Thyroid gland (tissue), 4 donors: ENCODE measurements at regions not wholly inside any gene's neighbourhood (a gene's known extent, or its start where the extent isn't known, plus 50 kb on each side); places are given as distances from the start of the nearest gene placed in this dataset.

ENCODE experiments used
- DNase-seq, 2 donors: peaks; one replicate each; pipeline ENCODE4 v3.0.0-alpha.2; 2019
- H3K27ac ChIP-seq, 3 donors: fragments of 200-600 bp; sonication (generic); 1 replicate in 2 of 3; 2 replicates in 1 of 3; pipeline ENCODE4 v1.5.1; 2016 to 2019; ENCODE audit warnings: mild to moderate bottlenecking in 1 of 3, moderate library complexity in 1 of 3
- H3K27me3 ChIP-seq: fragments of 200-600 bp; sonication (generic); one replicate; pipeline ENCODE4 v1.5.1; 2019
- H3K36me3 ChIP-seq, 2 donors: fragments of 200-600 bp; sonication (generic); one replicate each; pipeline ENCODE4 v1.5.1; 2016 to 2019
- H3K4me1 ChIP-seq, 2 donors: fragments of 200-600 bp; sonication (generic); one replicate each; pipeline ENCODE4 v1.5.1; 2017 to 2019
- H3K4me3 ChIP-seq, 3 donors: fragments of 200-600 bp; sonication (generic); replicated peaks in 1 of 3; 1 replicate in 2 of 3; 2 replicates in 1 of 3; pipeline ENCODE4 v1.5.1; 2016; ENCODE audit warnings: mild to moderate bottlenecking in 1 of 3
- H3K9me3 ChIP-seq: fragments of 200-600 bp; sonication (generic); one replicate; pipeline ENCODE4 v1.5.1; 2017
- CTCF ChIP-seq, 6 experiments: fragments of 200-600 bp in 3 of 6; fragments of 450-650 bp in 3 of 6; sonication (generic) in 3 of 6; IDR thresholded peaks; one replicate each; pipeline ENCODE4 v1.5.1; 2016 to 2019; ENCODE audit warnings: antibody characterized with exemption in 6 of 6, mild to moderate bottlenecking in 2 of 6, inconsistent platforms in 1 of 6, moderate library complexity in 1 of 6
- POLR2A ChIP-seq, 2 donors: fragments of 450-650 bp; IDR thresholded peaks; one replicate each; pipeline ENCODE4 v1.6.1; 2017; ENCODE audit warnings: antibody characterized with exemption in 2 of 2, mild to moderate bottlenecking in 2 of 2, moderate library complexity in 1 of 2
- WGBS, 2 donors: methylation state at CpG; one replicate each; pipeline ENCODE4 v1.1.5; 2017; 5-methylcytosine and 5-hydroxymethylcytosine counted together
- intact Hi-C: fragments of 100-400 bp; cut with DNase I; formaldehyde crosslinking; loops from one replicate; pipeline ENCODE4 v1.15.1; 2023

GRCh38 chr3:139281522-139282196, 62.2 kb upstream of the MRPS22 start:
- DNase-seq, result no peak
- H3K27me3 ChIP-seq, result no peaks in the 10 kb centered on the region
- H3K4me3 ChIP-seq, result no peak overlapping the region
- TF ChIP-seq CTCF (IDR thresholded peaks at IDR 0.05), result no peak
- TF ChIP-seq POLR2A (IDR thresholded peaks at IDR 0.05), result no peak
- peaks cover 7 to 8% of the 10 kb centered on the region in 2 donors for H3K4me1 ChIP-seq
- no peak overlapping the region for H3K27ac ChIP-seq
- intact Hi-C loops, result no loop called here
- H3K36me3 ChIP-seq, result no peaks in the 10 kb centered on the region
- H3K9me3 ChIP-seq, result no peaks in the 10 kb centered on the region
- WGBS, 2 donors, result 78 to 84% methylated on average over 16 of the region's 16 CpGs

- WGBS, 2 donors, result 90 to 97% methylated on average over 3 to 4 of the region's 4 CpGs
- H3K9me3 ChIP-seq, result no peaks in the 10 kb centered on the region
- no peak for DNase-seq
- H3K27me3 ChIP-seq, result no peaks in the 10 kb centered on the region
- H3K4me3 ChIP-seq, result no peak overlapping the region
- H3K36me3 ChIP-seq, result no peaks in the 10 kb centered on the region
- H3K27ac ChIP-seq, result no peak overlapping the region
- H3K4me1 ChIP-seq, result peaks cover 15 to 23% of the 10 kb centered on the region in 2 donors
- TF ChIP-seq CTCF (IDR thresholded peaks at IDR 0.05) (no peak), POLR2A (IDR thresholded peaks at IDR 0.05) (no peak)
- intact Hi-C loops, result no loop called here
Measured at GRCh38 chr3:139283301-139283700, 60.5 kb upstream of the MRPS22 start.

- H3K9me3 ChIP-seq, result no peaks in the 10 kb centered on the region
- intact Hi-C loops, result no loop called here
- DNase-seq, result no peak
- H3K36me3 ChIP-seq, result no peaks in the 10 kb centered on the region
- peaks cover 15 to 25% of the 10 kb centered on the region in 2 donors for H3K4me1 ChIP-seq
- H3K4me3 ChIP-seq, result no peak overlapping the region
- H3K27me3 ChIP-seq, result no peaks in the 10 kb centered on the region
- 92 to 97% methylated on average over 3 of the region's 4 CpGs for WGBS, 2 donors
- H3K27ac ChIP-seq, result no peak overlapping the region
- TF ChIP-seq POLR2A (IDR thresholded peaks at IDR 0.05) (no peak), CTCF (IDR thresholded peaks at IDR 0.05) (no peak)
Measured at GRCh38 chr3:139284221-139284620, 59.6 kb upstream of the MRPS22 start.

- intact Hi-C loops, result no loop called here
- Histone ChIP-seq H3K27ac (no peak overlapping the region), H3K4me3 (no peak overlapping the region), H3K36me3 (no peaks in the 10 kb centered on the region), H3K4me1 (peaks cover 15 to 25% of the 10 kb centered on the region in 2 donors), H3K27me3 (no peaks in the 10 kb centered on the region), H3K9me3 (no peaks in the 10 kb centered on the region)
- 50 to 56% methylated on average over 2 of the region's 2 CpGs for WGBS, 2 donors
- TF ChIP-seq POLR2A (IDR thresholded peaks at IDR 0.05), result no peak
- no peak for TF ChIP-seq CTCF (IDR thresholded peaks at IDR 0.05)
- DNase-seq, result no peak
Measured at GRCh38 chr3:139285691-139286090, 58.1 kb upstream of the MRPS22 start.

DNA sequence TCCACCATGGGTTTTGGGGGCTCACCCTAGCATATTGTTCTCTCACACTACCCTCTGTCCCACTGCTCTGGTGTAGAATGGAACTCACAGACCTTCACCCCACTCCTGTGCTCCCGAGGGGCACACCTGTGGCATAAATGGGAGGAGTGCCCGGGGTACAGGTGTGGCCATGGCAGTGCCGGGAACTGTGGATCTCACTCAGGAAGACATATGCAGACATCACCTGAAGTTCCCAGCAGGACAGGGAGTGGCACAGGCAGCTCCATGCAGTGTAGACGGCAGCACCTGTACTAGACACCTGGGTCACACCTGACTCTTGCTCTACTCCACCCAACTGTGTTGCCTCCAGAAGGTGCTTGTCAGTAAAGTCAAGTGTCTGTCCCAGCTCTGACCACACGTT, 57.6 kb upstream of the MRPS22 start:
- TF ChIP-seq CTCF (IDR thresholded peaks at IDR 0.05) (no peak), POLR2A (IDR thresholded peaks at IDR 0.05) (no peak)
- Histone ChIP-seq H3K4me1 (peaks cover 15 to 25% of the 10 kb centered on the region in 2 donors), H3K4me3 (no peak overlapping the region), H3K9me3 (no peaks in the 10 kb centered on the region), H3K36me3 (no peaks in the 10 kb centered on the region), H3K27me3 (no peaks in the 10 kb centered on the region), H3K27ac (no peak overlapping the region)
- 59 to 62% methylated on average over 5 of the region's 5 CpGs for WGBS, 2 donors
- DNase-seq, result peak; percentile 6 to 38
- intact Hi-C loops, result no loop called here
